ENCODE measurements at regions not wholly inside any gene's neighbourhood (a gene's known extent, or its start where the extent isn't known, plus 50 kb on each side); places are given as distances from the start of the nearest gene placed in this dataset.

DNA sequence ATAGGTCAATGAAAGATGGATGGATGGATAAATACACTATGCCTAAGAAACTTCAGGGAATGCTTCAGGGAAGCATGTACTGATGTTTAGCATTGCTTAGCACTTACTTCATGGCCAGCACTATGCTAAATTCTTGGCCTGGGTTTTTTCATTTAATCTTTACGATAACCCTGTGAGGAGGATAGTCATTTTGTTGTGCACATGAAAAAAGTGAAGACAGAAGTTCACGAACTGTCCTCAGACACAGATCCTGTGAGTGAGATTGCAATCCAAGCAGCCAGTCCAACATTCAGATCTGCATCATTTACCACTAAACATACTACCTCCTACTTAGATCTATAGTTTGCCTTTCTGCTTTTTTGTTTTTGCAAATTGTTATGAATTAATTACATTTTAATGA, 510.8 kb upstream of the AGTR1 start:
- DNase-seq = no peak

DNA sequence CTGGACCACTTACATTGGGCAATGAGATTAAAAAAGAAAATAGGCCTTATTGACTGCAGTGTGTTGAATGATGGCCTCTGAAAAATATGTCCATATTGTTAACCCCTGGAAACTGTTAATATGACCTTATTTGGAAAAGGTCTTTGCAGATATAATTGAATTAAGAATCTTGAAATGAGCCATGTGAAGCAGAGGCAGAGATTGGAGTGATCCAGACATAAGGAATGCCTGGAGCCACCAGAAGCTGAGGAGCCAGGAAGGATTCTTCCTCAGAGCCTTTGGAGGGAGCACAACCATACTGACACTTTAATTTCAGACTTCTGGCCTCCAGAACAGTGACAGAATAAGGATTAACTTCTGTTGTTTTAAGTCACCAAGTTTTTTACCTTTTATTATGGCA, 510.4 kb upstream of the AGTR1 start:
- no peak for DNase-seq

- no peak for DNase-seq
These were observed 507.2 kb upstream of the AGTR1 start for GRCh38 chr3:148190441-148190990.

- no peak for DNase-seq
These were observed 505.7 kb upstream of the AGTR1 start for GRCh38 chr3:148191966-148192365.

GRCh38 chr3:148197061-148197460, 500.6 kb upstream of the AGTR1 start:
- DNase-seq = no peak

DNA sequence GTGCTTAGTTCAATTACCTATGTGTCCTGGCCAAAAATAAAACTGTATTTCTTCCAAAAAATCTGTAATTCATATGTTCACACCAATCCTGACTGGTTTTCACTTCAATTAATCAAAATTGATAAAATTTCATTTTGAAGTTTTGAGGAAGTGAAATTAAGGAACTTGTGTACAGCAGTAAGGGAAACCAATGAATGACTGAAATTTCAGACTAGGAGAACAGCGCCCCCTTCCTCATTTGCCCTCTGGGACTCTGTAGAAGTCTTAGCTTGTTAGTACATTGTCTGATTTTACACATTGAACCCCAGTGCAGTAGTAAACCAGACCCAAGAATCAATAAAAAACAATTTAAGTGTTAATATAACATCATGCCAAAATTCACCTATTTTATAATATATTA, 495.3 kb upstream of the AGTR1 start:
- DNase-seq = no peak

DNA sequence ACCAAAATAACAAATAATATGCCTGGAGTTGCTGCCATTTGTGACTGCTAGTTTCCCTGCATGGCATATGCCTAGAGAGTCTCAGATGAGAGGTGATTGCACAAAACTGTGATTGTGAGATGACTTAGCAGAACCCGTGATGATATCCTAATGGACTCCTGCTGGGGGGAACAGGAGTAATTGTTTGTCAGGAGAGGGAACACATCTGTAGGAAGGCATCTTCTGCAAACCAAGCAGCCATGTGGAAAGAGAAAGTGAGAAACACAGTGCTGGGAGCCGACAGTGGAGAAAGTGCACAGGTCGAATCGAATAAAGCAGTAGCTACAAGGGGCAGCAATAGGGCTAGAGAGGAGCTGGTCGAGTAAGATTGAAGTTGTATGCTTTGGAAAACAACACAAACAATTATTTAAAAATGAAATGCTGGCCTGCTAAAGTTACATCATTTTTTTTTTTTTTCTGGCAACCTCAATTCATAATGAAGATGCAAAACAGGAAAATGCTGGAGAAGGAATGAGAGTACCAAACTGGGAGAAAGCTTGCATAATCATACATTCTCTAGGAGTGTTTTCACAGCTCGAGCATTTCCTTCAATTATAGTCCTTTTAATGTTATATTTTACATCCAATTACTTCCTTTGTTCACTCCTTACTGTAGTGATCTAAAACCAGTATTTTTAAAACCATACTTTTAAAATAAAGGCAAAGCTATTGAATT, 494.2 kb upstream of the AGTR1 start:
- no peak for DNase-seq

DNA sequence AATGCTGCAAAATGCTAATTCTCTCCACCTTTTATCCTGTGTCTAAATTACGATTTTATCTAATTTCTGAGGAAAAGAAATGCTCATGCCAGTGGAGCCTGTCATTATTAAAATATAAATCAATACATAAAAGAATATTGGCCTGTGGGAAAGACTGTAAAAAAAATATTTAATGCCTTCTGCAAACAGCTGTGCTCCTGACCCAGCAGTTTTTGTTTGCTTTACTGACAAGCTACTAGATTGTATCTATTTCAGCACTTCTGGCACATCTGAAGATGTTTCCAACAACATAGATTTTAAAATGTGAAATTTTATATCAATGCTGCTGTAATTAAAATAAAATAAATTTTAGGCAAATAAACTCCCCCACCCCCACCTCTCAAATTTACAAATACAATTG, 493.6 kb upstream of the AGTR1 start:
- DNase-seq = no peak

DNA sequence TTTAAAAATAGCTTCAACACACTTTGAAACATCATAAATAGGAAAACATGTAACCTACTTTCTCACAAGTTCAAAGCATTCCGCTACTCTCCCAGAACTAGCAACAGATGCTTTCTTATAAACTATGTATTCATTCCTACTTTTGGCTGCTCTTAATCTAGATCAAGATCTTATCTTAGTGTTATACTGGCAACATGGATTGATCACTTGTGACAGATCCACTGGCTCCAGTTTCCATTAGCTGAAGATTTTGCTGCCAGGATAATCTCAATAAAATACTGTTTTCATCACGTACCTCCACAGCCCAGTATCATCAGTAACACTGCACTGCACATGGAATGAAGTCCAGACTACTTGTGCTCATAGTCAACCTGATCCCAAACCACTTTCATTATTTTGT, 491.7 kb upstream of the AGTR1 start:
- no peak for DNase-seq

DNA sequence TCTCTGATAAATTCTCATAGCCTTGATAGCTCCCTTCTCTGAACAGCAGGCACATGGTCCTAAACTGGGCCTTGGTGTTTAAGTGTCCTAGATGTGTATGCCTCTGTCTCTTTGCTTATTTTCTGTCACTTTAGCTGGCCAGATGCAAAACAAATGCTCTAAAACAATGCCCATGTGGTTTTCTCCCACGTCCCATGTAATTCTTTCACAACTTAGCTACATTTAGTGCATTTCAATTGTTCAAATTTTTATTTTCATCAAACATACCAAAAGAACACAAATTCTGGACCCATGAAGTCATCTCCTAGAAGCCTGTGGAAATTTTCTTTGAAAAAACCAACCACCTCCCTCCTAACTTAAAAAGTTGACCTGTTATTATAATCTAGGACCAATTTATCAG, 491.3 kb upstream of the AGTR1 start:
- DNase-seq = no peak

- DNase-seq = no peak
These were observed 488.7 kb upstream of the AGTR1 start for GRCh38 chr3:148208975-148209374.

DNA sequence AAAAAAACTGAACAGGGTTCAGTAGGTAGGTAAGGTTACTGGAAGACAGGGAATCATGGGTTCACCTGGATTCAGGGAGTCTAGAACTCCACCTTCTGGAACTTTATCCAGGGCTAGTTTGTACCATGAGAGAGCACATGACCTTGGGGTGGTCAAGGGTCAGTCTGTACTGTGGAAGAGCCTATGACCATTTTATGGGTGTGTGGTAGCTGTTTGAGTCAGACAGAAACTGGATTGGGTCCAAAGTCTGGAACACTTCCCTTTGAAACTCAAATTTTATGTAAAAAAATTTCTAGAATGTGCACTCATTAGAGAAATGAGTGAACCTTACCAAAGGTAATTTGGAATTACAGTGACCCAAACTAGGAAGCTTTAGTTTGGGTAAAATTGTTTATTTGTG, 486.0 kb upstream of the AGTR1 start:
- no peak for DNase-seq

DNA sequence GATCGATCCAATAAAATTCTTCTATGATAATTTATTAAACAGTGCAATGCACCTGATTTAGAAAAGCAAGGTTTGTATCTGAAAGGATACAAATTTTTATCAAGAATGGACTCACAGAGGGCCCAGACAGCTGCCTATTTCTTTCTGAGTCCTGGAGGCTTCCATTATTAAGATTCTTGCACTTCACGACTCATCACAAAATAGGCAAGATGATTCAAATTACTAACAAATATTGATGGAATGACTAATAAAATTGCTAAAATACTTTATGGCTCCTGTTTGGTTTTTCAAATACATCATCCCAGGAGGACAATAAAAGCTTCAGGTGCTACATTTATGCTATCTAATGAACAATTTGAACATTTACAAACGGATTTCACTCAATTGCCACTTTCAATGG, 483.0 kb upstream of the AGTR1 start:
- no peak for DNase-seq

- no peak for DNase-seq
These were observed 480.4 kb upstream of the AGTR1 start for GRCh38 chr3:148217317-148217716.

DNA sequence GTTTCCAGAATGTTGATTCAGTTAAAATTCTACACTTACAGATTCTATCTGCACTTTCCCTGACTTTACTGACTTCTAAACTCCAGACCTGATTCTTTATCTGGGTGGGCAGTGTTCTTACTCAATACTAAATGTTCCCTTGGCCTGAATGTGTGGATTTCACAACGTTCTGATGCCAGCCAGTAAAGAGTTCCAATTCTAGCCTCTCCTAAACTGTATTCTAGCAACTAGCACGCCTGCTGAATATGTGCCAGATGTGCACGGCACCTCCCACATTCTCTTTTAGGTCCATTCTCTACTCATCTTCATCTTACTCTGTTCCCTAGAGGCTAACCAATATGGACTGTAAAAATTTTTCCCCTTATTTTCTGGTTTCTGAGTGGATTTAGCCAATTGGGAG, 479.5 kb upstream of the AGTR1 start:
- DNase-seq = no peak

DNA sequence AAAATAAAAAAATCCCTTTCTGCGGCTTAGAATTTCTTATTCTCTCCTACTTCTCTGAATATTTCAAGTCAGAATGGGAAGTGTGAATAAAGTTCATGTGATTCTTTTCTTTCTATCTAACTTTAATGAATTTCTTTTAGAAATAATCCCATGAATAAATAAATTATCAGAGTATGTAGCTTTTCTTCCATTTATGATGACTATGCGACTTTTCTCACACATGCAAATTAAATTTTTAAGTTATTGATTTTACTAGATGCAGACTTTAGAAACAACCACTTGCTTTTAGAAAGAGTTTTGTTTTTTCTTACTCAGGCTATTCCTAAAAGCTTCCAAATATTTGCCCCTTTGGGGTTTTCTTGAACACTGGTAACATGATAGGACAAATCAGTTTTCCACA, 477.7 kb upstream of the AGTR1 start:
- DNase-seq = no peak

DNA sequence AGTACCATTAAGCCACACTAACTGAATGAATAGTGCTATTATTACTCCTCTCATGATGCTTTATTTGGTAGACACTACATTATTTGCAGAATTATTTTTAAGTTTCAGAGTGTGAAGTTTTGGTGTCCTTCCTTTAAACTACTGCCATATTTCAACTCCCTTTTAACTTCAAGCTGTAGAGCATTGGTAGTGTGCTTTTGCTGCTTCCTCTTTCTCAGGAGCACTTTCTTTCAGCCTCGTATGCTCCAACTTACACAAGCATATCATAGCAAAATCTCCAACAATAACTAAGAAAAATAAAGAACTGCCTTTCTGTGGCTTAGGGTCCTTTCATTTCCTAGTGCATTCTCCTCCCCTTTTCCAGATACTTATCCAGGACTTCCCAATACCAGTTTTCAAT, 476.4 kb upstream of the AGTR1 start:
- DNase-seq = no peak

DNA sequence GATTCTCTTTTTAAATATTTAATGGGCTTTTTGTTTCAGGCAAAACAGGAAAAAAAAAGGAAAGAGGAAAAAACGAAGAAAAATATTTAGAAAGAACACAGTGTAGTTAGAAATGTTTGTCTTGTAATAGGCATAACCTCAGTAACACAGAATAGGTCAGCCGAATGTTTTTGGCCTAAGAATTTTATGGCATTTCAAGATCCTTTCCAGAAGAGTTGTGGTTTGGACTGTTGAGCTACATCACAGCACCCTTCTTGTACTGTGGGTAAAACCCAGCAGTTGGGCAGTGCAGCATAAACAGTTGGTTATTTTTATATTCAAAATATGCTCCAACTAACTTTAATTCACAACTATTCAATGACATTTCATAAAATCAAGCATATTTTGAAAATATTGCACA, 474.4 kb upstream of the AGTR1 start:
- no peak for DNase-seq

- DNase-seq = no peak
These were observed 471.5 kb upstream of the AGTR1 start for GRCh38 chr3:148226246-148226645.

DNA sequence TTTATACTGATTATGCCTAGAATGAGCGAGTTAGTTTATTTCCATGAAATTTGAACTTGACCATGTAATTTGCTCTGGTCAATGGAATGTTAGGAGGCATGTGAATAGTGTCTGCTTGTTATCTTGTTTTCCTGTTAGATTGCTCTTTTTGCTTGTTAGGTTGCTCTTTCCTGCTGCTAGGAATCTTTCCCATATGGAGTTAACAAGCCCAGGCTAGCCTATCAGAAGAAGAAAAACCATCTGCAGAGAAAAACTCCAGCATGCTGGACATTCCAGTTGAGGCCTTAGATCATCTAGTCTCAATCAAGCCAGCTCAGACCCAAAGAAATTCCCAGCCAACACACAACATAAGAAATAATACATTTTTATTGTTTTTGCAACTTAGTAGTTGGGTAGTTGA, 470.2 kb upstream of the AGTR1 start:
- DNase-seq = no peak

DNA sequence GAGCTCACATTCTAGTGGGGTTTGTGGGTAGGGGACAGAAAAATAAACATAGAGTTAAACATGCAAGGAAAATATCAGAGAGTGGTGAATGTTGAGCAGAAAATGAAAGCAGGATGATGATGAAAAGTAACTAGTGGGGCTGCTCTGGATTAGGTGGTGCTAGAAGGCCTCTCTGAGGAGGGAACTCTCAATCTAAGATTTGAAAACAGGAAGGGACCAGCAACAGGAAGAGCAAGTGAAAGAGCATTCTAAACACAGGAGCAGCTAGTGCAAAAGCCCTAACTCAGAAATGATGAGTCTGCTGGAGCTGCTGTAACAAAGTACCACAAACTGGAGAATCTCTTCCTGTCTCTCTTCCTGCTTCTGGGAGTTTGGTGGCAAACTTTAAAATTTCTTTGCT, 468.6 kb upstream of the AGTR1 start:
- DNase-seq = no peak

- no peak for DNase-seq
These were observed 467.2 kb upstream of the AGTR1 start for GRCh38 chr3:148230473-148230872.

- DNase-seq = no peak
These were observed 465.3 kb upstream of the AGTR1 start for GRCh38 chr3:148232389-148232788.

DNA sequence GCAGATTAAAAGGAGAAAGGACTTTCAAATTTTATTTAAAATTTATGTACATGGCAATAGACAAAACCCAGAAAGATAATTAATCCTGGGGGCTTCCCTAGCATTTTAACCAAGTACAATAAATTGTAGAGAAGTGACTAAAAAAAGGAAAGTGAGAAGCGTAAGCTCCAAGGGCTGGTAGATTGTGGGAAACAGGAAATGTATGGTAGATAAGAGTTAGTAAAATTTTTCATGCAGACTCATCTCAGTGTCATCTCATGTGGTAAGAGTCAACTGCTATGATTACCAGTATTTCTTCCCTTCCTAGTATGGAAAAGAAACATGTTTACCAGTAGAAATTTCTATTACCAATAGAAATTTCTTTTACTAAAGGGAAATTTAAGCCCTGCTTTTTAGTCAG, 464.3 kb upstream of the AGTR1 start:
- no peak for DNase-seq

GRCh38 chr3:148234536-148234935, 463.2 kb upstream of the AGTR1 start:
- no peak for DNase-seq

Measured in NCI-H2081 treated with DMSO at 0.1 percent for 48 hours (cell line).